ENCODE measurements at regions not wholly inside any gene's neighbourhood (a gene's known extent, or its start where the extent isn't known, plus 50 kb on each side); places are given as distances from the start of the nearest gene placed in this dataset.

- no peak overlapping the region for H3K4me2 ChIP-seq (ENCODE audit: low read length)
- no peak overlapping the region for H2AFZ ChIP-seq (ENCODE audit: low read depth, low read length)
- no peaks in the 10 kb centered on the region for H3K36me3 ChIP-seq (replicated peaks; ENCODE audit: low read depth, low read length)
- no peak overlapping the region for H3K4me3 ChIP-seq (ENCODE audit: low read length)
- no peaks in the 10 kb centered on the region for H3K27me3 ChIP-seq (ENCODE audit: low read depth, low read length)
- no peak for TF ChIP-seq EZH2phosphoT487 (IDR thresholded peaks at IDR 0.05; ENCODE audit: low read depth)
- TF ChIP-seq, protein P1, sequence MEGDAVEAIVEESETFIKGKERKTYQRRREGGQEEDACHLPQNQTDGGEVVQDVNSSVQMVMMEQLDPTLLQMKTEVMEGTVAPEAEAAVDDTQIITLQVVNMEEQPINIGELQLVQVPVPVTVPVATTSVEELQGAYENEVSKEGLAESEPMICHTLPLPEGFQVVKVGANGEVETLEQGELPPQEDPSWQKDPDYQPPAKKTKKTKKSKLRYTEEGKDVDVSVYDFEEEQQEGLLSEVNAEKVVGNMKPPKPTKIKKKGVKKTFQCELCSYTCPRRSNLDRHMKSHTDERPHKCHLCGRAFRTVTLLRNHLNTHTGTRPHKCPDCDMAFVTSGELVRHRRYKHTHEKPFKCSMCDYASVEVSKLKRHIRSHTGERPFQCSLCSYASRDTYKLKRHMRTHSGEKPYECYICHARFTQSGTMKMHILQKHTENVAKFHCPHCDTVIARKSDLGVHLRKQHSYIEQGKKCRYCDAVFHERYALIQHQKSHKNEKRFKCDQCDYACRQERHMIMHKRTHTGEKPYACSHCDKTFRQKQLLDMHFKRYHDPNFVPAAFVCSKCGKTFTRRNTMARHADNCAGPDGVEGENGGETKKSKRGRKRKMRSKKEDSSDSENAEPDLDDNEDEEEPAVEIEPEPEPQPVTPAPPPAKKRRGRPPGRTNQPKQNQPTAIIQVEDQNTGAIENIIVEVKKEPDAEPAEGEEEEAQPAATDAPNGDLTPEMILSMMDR (IDR thresholded peaks at IDR 0.05; ENCODE audit: low read depth, low read length) = no peak
- no peaks in the 10 kb centered on the region for H3K79me2 ChIP-seq (ENCODE audit: low read length)
- H3K9ac ChIP-seq (ENCODE audit: low read length) = no peak overlapping the region
- H4K20me1 ChIP-seq (ENCODE audit: insufficient read depth, low read length) = no peaks in the 10 kb centered on the region
- no peak overlapping the region for H3K27ac ChIP-seq (ENCODE audit: low read length)
- no peaks in the 10 kb centered on the region for H3K9me3 ChIP-seq (ENCODE audit: insufficient read depth, low read length)
- H3K4me1 ChIP-seq (ENCODE audit: low read length) = peaks cover 12% of the 10 kb centered on the region
Measured at GRCh38 chr14:101068313-101069227, 165.0 kb upstream of the RTL1 start.

- H3K4me2 ChIP-seq (ENCODE audit: low read length) = no peak overlapping the region
- H3K27me3 ChIP-seq (ENCODE audit: low read depth, low read length) = no peaks in the 10 kb centered on the region
- H3K4me3 ChIP-seq (ENCODE audit: low read length) = no peak overlapping the region
- H2AFZ ChIP-seq (ENCODE audit: low read depth, low read length) = no peak overlapping the region
- H3K4me1 ChIP-seq (ENCODE audit: low read length) = peaks cover 18% of the 10 kb centered on the region
- no peaks in the 10 kb centered on the region for H3K9me3 ChIP-seq (ENCODE audit: insufficient read depth, low read length)
- TF ChIP-seq EZH2phosphoT487 (IDR thresholded peaks at IDR 0.05; ENCODE audit: low read depth) = no peak
- TF ChIP-seq, protein P1 (IDR thresholded peaks at IDR 0.05; ENCODE audit: low read depth, low read length) = no peak
- H3K36me3 ChIP-seq (replicated peaks; ENCODE audit: low read depth, low read length) = no peaks in the 10 kb centered on the region
- no peak overlapping the region for H3K27ac ChIP-seq (ENCODE audit: low read length)
- no peaks in the 10 kb centered on the region for H4K20me1 ChIP-seq (ENCODE audit: insufficient read depth, low read length)
- H3K9ac ChIP-seq (ENCODE audit: low read length) = no peak overlapping the region
- H3K79me2 ChIP-seq (ENCODE audit: low read length) = no peaks in the 10 kb centered on the region
Measured at GRCh38 chr14:101069228-101069549, 165.7 kb upstream of the RTL1 start.

DNA sequence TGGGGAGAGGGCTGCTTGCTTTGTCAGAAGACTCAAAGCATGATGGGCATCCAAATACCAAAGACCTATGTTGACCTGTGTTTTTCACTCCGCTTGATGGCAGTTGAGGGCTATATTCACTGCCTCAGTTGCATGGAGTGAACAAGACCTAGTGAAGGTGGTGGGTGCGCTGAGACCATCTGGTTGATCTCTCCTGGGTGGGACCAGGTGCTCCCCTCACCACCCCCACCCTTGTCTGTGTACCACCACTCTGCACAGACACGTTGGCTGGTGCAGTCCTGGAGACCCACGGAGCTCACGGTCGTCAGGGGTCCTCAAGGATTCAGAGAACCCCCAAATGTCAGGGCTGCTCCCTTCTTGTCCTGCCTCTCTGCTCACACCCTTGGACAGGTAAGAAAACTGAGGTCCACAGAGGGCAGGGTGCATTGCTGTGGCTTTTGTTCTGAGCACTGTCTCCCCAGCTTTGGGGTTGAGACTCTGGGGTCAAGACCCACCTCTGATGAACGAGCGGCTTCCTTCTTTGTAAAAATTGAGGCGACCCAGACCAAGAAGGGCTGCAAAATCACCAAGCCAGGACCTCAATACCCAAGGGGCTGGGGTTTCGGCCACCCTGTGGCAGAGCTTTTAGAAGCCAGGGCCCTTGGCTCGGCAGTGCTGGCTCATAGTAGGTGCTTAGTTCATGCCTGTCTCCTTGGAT lies 166.3 kb upstream of the RTL1 start:
- Histone ChIP-seq H4K20me1 (ENCODE audit: insufficient read depth, low read length) (no peaks in the 10 kb centered on the region), H3K27me3 (ENCODE audit: low read depth, low read length) (no peaks in the 10 kb centered on the region), H3K4me2 (ENCODE audit: low read length) (no peak overlapping the region), H2AFZ (ENCODE audit: low read depth, low read length) (no peak overlapping the region), H3K36me3 (replicated peaks; ENCODE audit: low read depth, low read length) (no peaks in the 10 kb centered on the region), H3K79me2 (ENCODE audit: low read length) (no peaks in the 10 kb centered on the region), H3K9ac (ENCODE audit: low read length) (no peak overlapping the region), H3K4me3 (ENCODE audit: low read length) (no peak overlapping the region), H3K9me3 (ENCODE audit: insufficient read depth, low read length) (no peaks in the 10 kb centered on the region), H3K27ac (ENCODE audit: low read length) (no peak overlapping the region), H3K4me1 (ENCODE audit: low read length) (peaks cover 24% of the 10 kb centered on the region)
- TF ChIP-seq, protein P1 (IDR thresholded peaks at IDR 0.05; ENCODE audit: low read depth, low read length) = no peak
- no peak for TF ChIP-seq EZH2phosphoT487 (IDR thresholded peaks at IDR 0.05; ENCODE audit: low read depth)

Measured in OCI-LY3 (cell line).